Ectodermal cell (in vitro differentiated cells): ENCODE measurements at regions not wholly inside any gene's neighbourhood (a gene's known extent, or its start where the extent isn't known, plus 50 kb on each side); places are given as distances from the start of the nearest gene placed in this dataset.

Experiments used
- H3K27ac ChIP-seq: 2 replicates; pipeline ENCODE4 v1.7.0; 2013; ENCODE audit warnings: mild to moderate bottlenecking, low read depth, low read length; ENCODE audit not compliant: insufficient read depth, poor library complexity, severe bottlenecking
- H3K27me3 ChIP-seq: 2 replicates; pipeline ENCODE4 v1.7.0; 2013; ENCODE audit warnings: mild to moderate bottlenecking, low read length; ENCODE audit not compliant: insufficient read depth, control insufficient read depth, poor library complexity, severe bottlenecking
- H3K36me3 ChIP-seq: one replicate; pipeline ENCODE4 v1.7.0; 2013; ENCODE audit warnings: low read length; ENCODE audit not compliant: control insufficient read depth, insufficient read depth
- H3K4me1 ChIP-seq: one replicate; pipeline ENCODE4 v1.7.0; 2013; ENCODE audit warnings: low read length; ENCODE audit not compliant: control insufficient read depth, insufficient read depth
- H3K4me3 ChIP-seq: 2 replicates; pipeline ENCODE4 v1.7.0; 2013; ENCODE audit warnings: low read depth, low read length, control low read depth; ENCODE audit not compliant: insufficient read depth
- H3K9me3 ChIP-seq: 2 replicates; pipeline ENCODE4 v1.7.0; 2013; ENCODE audit warnings: mild to moderate bottlenecking, low read length, moderate library complexity; ENCODE audit not compliant: control insufficient read depth
- WGBS, 2 experiments: methylation state at CpG; one replicate each; pipeline ENCODE4 v1.1.7; 2013; ENCODE audit warnings: missing lambda C conversion rate in 2 of 2; 5-methylcytosine and 5-hydroxymethylcytosine counted together

GRCh38 chr5:171688696-171689495, 96.7 kb upstream of the SMIM23 start:
- WGBS, 2 experiments = 93 to 94% methylated on average over 11 of the region's 11 CpGs
- H3K27me3 ChIP-seq = no peaks in the 10 kb centered on the region
- no peak overlapping the region for H3K4me3 ChIP-seq
- H3K9me3 ChIP-seq = no peaks in the 10 kb centered on the region
- H3K27ac ChIP-seq = no peak overlapping the region
- no peaks in the 10 kb centered on the region for H3K36me3 ChIP-seq
- H3K4me1 ChIP-seq = no peaks in the 10 kb centered on the region

GRCh38 chr5:171689853-171690417, 95.7 kb upstream of the SMIM23 start:
- H3K27me3 ChIP-seq = no peaks in the 10 kb centered on the region
- H3K4me3 ChIP-seq = no peak overlapping the region
- no peak overlapping the region for H3K27ac ChIP-seq
- H3K4me1 ChIP-seq = no peaks in the 10 kb centered on the region
- H3K9me3 ChIP-seq = no peaks in the 10 kb centered on the region
- H3K36me3 ChIP-seq = no peaks in the 10 kb centered on the region

- 85 to 86% methylated on average over 3 of the region's 3 CpGs for WGBS, 2 experiments
- Histone ChIP-seq H3K36me3 (no peaks in the 10 kb centered on the region), H3K4me3 (no peak overlapping the region)
Observed at GRCh38 chr5:171692107-171692506, 93.5 kb upstream of the SMIM23 start.

GRCh38 chr5:171692936-171693335, 92.7 kb upstream of the SMIM23 start:
- no peaks in the 10 kb centered on the region for H3K36me3 ChIP-seq
- H3K27me3 ChIP-seq = no peaks in the 10 kb centered on the region
- 89% methylated on average over 4 of the region's 4 CpGs for WGBS, 2 experiments
- H3K4me1 ChIP-seq = no peaks in the 10 kb centered on the region
- no peak overlapping the region for H3K4me3 ChIP-seq
- no peaks in the 10 kb centered on the region for H3K9me3 ChIP-seq
- no peak overlapping the region for H3K27ac ChIP-seq

More at GRCh38 chr5:171692107-171692506, 93.5 kb upstream of the SMIM23 start:
- no peaks in the 10 kb centered on the region for H3K4me1 ChIP-seq
- no peaks in the 10 kb centered on the region for H3K27me3 ChIP-seq
- H3K27ac ChIP-seq = no peak overlapping the region
- H3K9me3 ChIP-seq = no peaks in the 10 kb centered on the region

GRCh38 chr5:171693412-171693811, 92.2 kb upstream of the SMIM23 start:
- 57 to 63% methylated on average over 3 of the region's 3 CpGs for WGBS, 2 experiments
- Histone ChIP-seq H3K9me3 (no peaks in the 10 kb centered on the region), H3K4me1 (no peaks in the 10 kb centered on the region), H3K27me3 (no peaks in the 10 kb centered on the region), H3K27ac (no peak overlapping the region), H3K4me3 (no peak overlapping the region), H3K36me3 (no peaks in the 10 kb centered on the region)

GRCh38 chr5:171695804-171696203, 89.8 kb upstream of the SMIM23 start:
- Histone ChIP-seq H3K36me3 (no peaks in the 10 kb centered on the region), H3K4me3 (no peak overlapping the region), H3K4me1 (no peaks in the 10 kb centered on the region), H3K9me3 (no peaks in the 10 kb centered on the region), H3K27ac (no peak overlapping the region), H3K27me3 (no peaks in the 10 kb centered on the region)
- WGBS, 2 experiments = 86 to 92% methylated on average over 2 of the region's 2 CpGs

GRCh38 chr5:171697221-171698102, 88.2 kb upstream of the SMIM23 start:
- WGBS, 2 experiments = 89 to 91% methylated on average over 18 of the region's 18 CpGs
- Histone ChIP-seq H3K27me3 (no peaks in the 10 kb centered on the region), H3K4me1 (no peaks in the 10 kb centered on the region)

GRCh38 chr5:171700318-171700912, 85.2 kb upstream of the SMIM23 start:
- no peaks in the 10 kb centered on the region for H3K27me3 ChIP-seq
- no peak overlapping the region for H3K4me3 ChIP-seq
- no peaks in the 10 kb centered on the region for H3K36me3 ChIP-seq
- WGBS, 2 experiments = 86 to 94% methylated on average over 1 to 2 of the region's 2 CpGs
- no peak overlapping the region for H3K27ac ChIP-seq
- H3K9me3 ChIP-seq = no peaks in the 10 kb centered on the region
- H3K4me1 ChIP-seq = peaks cover under 1% of the 10 kb centered on the region

More at GRCh38 chr5:171697221-171698102, 88.2 kb upstream of the SMIM23 start:
- no peaks in the 10 kb centered on the region for H3K9me3 ChIP-seq
- H3K36me3 ChIP-seq = no peaks in the 10 kb centered on the region
- H3K27ac ChIP-seq = no peak overlapping the region
- no peak overlapping the region for H3K4me3 ChIP-seq

- Histone ChIP-seq H3K27ac (no peak overlapping the region), H3K9me3 (no peaks in the 10 kb centered on the region), H3K36me3 (no peaks in the 10 kb centered on the region), H3K4me1 (peaks cover 4% of the 10 kb centered on the region), H3K4me3 (no peak overlapping the region), H3K27me3 (no peaks in the 10 kb centered on the region)
- 91% methylated on average over 10 of the region's 10 CpGs for WGBS, 2 experiments
Observed at GRCh38 chr5:171701100-171701541, 84.5 kb upstream of the SMIM23 start.
